ENCODE measurements at regions not wholly inside any gene's neighbourhood (a gene's known extent, or its start where the extent isn't known, plus 50 kb on each side); places are given as distances from the start of the nearest gene placed in this dataset.
A peak's percentile ranks its signal among the peaks of the same experiment; 100 is the strongest.

DNA sequence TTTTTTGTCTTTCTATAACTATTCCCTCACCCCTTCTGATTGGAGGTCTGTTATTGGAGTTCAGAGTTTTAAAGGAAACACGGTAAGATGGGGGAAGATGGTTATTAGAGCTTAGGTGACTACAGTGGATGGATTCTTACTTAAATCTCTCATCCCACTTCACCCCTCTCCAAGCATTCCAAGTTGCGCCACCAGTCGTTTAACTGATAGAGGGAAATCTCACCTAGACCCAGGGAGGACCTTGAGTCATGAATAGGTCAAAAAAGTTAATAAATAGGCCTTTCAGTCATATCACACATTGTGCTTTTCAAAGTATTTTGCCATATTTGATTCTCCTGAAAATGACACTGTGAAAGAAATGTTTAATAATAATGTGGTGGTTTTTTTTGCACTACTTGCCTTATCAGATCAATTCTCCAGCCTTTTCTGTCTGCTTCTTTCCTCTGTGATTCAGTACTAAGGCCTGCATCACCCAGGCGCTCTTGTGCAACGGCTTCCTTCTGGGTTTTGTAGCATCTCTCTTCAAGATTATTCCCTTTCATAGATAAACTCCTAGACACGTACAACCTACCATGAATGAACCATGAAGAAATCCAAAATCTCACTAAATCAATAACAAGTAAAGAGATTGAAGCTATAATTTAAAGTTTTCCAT is 100.4 kb upstream of the TGFBR2 start:
- whole genome bisulfite sequencing, 2 donors = 94% methylated on average over 6 of the region's 6 CpGs

DNA sequence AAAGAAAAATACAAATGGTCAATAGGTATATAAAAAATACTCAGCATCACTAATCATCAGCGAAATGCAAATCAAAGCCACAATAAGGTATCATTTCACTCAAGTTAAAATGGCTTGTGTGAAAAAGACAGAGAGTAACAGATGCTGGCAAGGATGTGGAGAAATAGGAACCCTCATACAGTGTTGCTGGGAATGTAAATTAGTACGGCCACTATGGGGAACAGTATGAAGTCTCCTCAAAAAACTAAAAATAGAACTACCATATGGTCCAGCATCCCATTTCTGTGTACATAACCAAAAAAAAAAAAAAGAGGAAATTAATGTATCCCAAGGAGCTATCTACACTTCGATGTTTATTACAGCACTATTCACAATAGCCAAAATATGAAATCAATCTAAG is 98.1 kb upstream of the TGFBR2 start:
- H3K27ac ChIP-seq (ENCODE audit: low read depth in 1 of 2, low read length in 2 of 2) = no peak overlapping the region
- DNase-seq (no peak), ATAC-seq (ENCODE audit: low FRiP score) (no peak)
- WGBS, 2 donors = 92 to 95% methylated on average over 3 of the region's 3 CpGs
- H3K27me3 ChIP-seq (ENCODE audit: control insufficient read depth in 1 of 2, insufficient read depth in 2 of 2, low read length in 1 of 2) = no peaks in the 10 kb centered on the region
- no peaks in the 10 kb centered on the region for H3K9me3 ChIP-seq (ENCODE audit: control insufficient read depth, low read length)
- intact Hi-C loops (cut with DNase I) = no loop called here
- H3K36me3 ChIP-seq (ENCODE audit: control insufficient read depth in 1 of 2, insufficient read depth in 2 of 2, low read length in 1 of 2) = no peaks in the 10 kb centered on the region
- peaks cover 0 to 7% of the 10 kb centered on the region in 2 donors for H3K4me1 ChIP-seq (ENCODE audit: control insufficient read depth in 1 of 2, insufficient read depth in 2 of 2, low read length in 2 of 2)
- no peak overlapping the region for H3K4me3 ChIP-seq (ENCODE audit: low read length in 2 of 2)

More for the DNA sequence above, 100.4 kb upstream of the TGFBR2 start:
- Histone ChIP-seq H3K27ac (ENCODE audit: low read depth in 1 of 2, low read length in 2 of 2) (no peak overlapping the region), H3K4me1 (ENCODE audit: control insufficient read depth in 1 of 2, insufficient read depth in 2 of 2, low read length in 2 of 2) (no peaks in the 10 kb centered on the region), H3K36me3 (ENCODE audit: control insufficient read depth in 1 of 2, insufficient read depth in 2 of 2, low read length in 1 of 2) (no peaks in the 10 kb centered on the region), H3K27me3 (ENCODE audit: control insufficient read depth in 1 of 2, insufficient read depth in 2 of 2, low read length in 1 of 2) (no peaks in the 10 kb centered on the region), H3K9me3 (ENCODE audit: control insufficient read depth, low read length) (no peaks in the 10 kb centered on the region), H3K4me3 (ENCODE audit: low read length in 2 of 2) (no peak overlapping the region)
- intact Hi-C loops (cut with DNase I) = no loop called here
- ATAC-seq (ENCODE audit: low FRiP score) (no peak), DNase-seq (no peak)

DNA sequence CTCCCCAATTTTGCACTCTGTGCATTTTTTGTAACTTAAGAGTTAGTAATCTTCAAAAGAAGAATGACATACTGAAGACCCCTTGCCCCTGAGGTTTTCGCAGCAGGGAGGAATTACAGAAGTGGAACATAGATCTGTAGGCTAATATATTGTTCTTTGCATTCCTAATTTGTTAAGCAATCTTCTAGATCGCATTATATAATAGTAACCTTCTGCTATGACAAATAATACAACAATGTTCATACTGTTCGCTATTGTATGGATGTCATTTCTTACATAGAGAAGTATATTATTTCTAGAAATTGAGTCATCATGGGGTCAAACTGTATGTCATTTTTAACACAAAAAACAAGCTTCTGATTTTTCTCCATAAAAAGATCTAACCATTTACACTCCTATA is 95.8 kb upstream of the TGFBR2 start:
- Histone ChIP-seq H3K27me3 (ENCODE audit: control insufficient read depth in 1 of 2, insufficient read depth in 2 of 2, low read length in 1 of 2) (no peaks in the 10 kb centered on the region), H3K9me3 (ENCODE audit: control insufficient read depth, low read length) (no peaks in the 10 kb centered on the region), H3K27ac (ENCODE audit: low read depth in 1 of 2, low read length in 2 of 2) (no peak overlapping the region), H3K4me1 (ENCODE audit: control insufficient read depth in 1 of 2, insufficient read depth in 2 of 2, low read length in 2 of 2) (peaks cover 0 to 7% of the 10 kb centered on the region in 2 donors), H3K36me3 (ENCODE audit: control insufficient read depth in 1 of 2, insufficient read depth in 2 of 2, low read length in 1 of 2) (no peaks in the 10 kb centered on the region), H3K4me3 (ENCODE audit: low read length in 2 of 2) (no peak overlapping the region)
- no peak for DNase-seq
- intact Hi-C loops (cut with DNase I) = no loop called here
- ATAC-seq (ENCODE audit: low FRiP score) = no peak
- 96% methylated on average over 3 of the region's 3 CpGs for WGBS, 2 donors

DNA sequence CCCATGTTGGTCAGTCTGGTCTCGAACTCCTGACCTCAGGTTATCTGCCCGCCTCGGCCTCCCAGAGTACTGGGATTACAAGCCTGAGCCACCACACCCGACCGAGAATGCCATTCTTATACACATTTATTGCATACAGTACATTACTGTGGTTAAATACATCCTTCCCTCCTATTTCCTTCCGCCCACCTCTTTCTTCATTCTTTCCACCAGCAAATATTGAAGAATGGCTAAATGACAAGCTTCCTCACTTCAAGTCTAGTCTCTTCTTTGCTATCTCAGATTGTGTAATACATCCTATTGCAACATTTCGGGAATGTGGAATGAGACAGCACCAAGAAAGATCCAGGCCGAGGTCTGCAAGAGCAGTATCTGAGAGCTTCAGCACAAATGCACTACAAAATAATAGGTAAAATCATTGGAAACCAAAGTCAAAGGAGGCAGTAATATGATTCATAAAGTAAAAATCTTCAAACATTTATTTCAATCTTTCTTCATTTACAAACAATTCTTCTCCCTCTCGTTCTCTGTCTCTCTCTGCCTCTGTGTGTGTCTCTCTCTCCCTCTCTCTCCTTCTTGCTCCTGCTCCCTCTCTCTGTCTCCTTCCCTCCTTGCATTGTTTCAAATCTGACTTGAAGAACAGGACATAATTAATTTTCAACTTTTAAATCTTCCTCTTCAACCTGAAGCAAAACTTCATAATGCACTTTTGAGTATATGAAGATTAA is 94.7 kb upstream of the TGFBR2 start:
- 69 to 76% methylated on average over 9 of the region's 9 CpGs for WGBS, 2 donors
- H3K9me3 ChIP-seq (ENCODE audit: control insufficient read depth, low read length) = no peaks in the 10 kb centered on the region
- peaks cover 5 to 7% of the 10 kb centered on the region in 2 donors for H3K4me1 ChIP-seq (ENCODE audit: control insufficient read depth in 1 of 2, insufficient read depth in 2 of 2, low read length in 2 of 2)
- ATAC-seq (ENCODE audit: low FRiP score) = peak; percentile 86
- peak overlapping the region in 1 of 2 donors; percentile 33 for H3K27ac ChIP-seq (ENCODE audit: low read depth in 1 of 2, low read length in 2 of 2)
- intact Hi-C loops (cut with DNase I) = no loop called here
- no peak overlapping the region for H3K4me3 ChIP-seq (ENCODE audit: low read length in 2 of 2)
- no peak for DNase-seq
- no peaks in the 10 kb centered on the region for H3K36me3 ChIP-seq (ENCODE audit: control insufficient read depth in 1 of 2, insufficient read depth in 2 of 2, low read length in 1 of 2)
- H3K27me3 ChIP-seq (ENCODE audit: control insufficient read depth in 1 of 2, insufficient read depth in 2 of 2, low read length in 1 of 2) = no peaks in the 10 kb centered on the region

DNA sequence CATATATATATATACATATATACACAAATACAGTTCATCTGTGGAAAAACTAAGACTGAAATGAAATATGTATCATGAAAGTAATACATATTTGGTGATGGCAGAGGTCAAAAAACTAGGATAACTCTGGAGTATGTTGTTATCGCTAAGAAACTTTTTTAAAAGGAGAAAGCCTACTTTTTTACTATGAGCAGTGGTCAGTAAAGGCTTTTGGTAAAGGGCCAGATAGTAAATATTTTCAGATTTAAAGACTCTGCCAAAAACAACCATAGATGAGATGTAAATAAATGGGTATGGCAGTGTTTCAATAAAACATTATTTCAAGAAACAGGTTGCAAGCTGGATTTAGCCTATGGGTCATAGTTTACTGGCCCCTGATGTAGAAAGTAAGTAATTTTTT is 93.8 kb upstream of the TGFBR2 start:
- Histone ChIP-seq H3K27ac (ENCODE audit: low read depth in 1 of 2, low read length in 2 of 2) (peak overlapping the region in 1 of 2 donors; percentile 75), H3K4me3 (ENCODE audit: low read length in 2 of 2) (no peak overlapping the region), H3K4me1 (ENCODE audit: control insufficient read depth in 1 of 2, insufficient read depth in 2 of 2, low read length in 2 of 2) (peaks cover 7 to 9% of the 10 kb centered on the region in 2 donors), H3K36me3 (ENCODE audit: control insufficient read depth in 1 of 2, insufficient read depth in 2 of 2, low read length in 1 of 2) (no peaks in the 10 kb centered on the region), H3K9me3 (ENCODE audit: control insufficient read depth, low read length) (no peaks in the 10 kb centered on the region), H3K27me3 (ENCODE audit: control insufficient read depth in 1 of 2, insufficient read depth in 2 of 2, low read length in 1 of 2) (no peaks in the 10 kb centered on the region)
- ATAC-seq (ENCODE audit: low FRiP score) (no peak), DNase-seq (no peak)
- intact Hi-C loops (cut with DNase I) = no loop called here
- 4 to 13% methylated on average over 1 of the region's 1 CpG for WGBS, 2 donors

DNA sequence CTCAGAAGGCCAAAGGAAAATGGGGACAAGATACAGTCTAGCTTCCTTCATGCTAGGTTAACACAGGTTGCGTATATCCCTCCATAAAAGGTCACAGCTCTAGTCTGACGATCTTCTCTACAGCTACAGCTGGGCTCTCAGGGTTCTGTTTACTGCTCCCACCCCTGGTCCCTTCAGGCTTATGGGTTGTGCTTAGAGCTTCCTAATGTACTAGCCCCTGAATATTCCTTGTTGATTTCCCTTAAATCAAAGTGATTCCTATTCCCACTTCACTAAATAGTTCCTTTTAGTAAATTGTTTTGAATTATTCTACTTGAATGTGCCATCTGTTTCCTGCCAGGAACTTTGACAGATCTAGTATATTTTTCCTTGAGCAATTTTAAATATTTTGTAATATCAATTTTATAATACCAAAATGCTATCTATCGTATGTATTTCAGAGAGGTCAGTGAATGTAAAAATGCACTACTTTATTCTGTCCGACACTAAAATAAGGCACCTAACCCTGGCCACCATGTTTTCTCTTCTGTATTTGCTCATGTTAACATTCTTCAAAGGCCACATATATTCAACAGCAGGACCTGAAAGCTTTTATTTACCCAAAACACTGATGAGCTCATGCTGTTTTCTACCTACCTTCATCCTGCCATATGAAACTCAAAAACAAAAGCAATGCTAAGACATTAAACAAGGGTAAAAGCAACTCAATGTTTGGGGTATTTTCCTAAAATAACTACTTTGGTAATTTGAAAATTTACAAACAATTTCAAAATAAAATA is 92.8 kb upstream of the TGFBR2 start:
- H3K9me3 ChIP-seq (ENCODE audit: control insufficient read depth, low read length) = no peaks in the 10 kb centered on the region
- intact Hi-C loops (cut with DNase I) = no loop called here
- no peaks in the 10 kb centered on the region for H3K27me3 ChIP-seq (ENCODE audit: control insufficient read depth in 1 of 2, insufficient read depth in 2 of 2, low read length in 1 of 2)
- WGBS, 2 donors = 87 to 88% methylated on average over 4 of the region's 4 CpGs
- H3K4me3 ChIP-seq (ENCODE audit: low read length in 2 of 2) = no peak overlapping the region
- H3K27ac ChIP-seq (ENCODE audit: low read depth in 1 of 2, low read length in 2 of 2) = peak overlapping the region; percentile 29 to 47
- peaks cover 7 to 10% of the 10 kb centered on the region in 2 donors for H3K4me1 ChIP-seq (ENCODE audit: control insufficient read depth in 1 of 2, insufficient read depth in 2 of 2, low read length in 2 of 2)
- ATAC-seq (ENCODE audit: low FRiP score) = no peak
- DNase-seq = no peak
- H3K36me3 ChIP-seq (ENCODE audit: control insufficient read depth in 1 of 2, insufficient read depth in 2 of 2, low read length in 1 of 2) = no peaks in the 10 kb centered on the region

DNA sequence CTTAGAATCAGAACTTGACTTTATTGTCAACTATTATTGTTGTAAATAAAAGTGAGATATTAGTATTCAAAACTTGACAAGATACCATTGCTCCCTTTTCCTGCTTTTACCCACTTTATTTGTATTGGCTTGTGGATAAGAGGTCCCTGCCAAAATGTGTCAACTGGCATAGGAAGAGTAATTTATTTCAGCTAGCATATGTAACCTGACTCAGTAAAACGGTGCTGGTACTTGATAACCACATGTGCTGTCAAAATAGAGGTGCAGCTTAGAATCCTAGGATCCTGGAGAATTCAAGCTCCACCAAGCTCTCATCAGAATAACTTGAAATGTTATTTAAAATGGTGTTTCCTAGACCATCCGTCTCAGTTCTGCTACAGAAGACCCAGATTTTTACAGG is 90.2 kb upstream of the TGFBR2 start:
- H3K9me3 ChIP-seq (ENCODE audit: control insufficient read depth, low read length) = no peaks in the 10 kb centered on the region
- intact Hi-C loops (cut with DNase I) = loop anchor here (5.0 kb wide), 4 partner anchors 74 to 176 kb away; partner anchors contain the start of gene TGFBR2 (in 1 of the 2)
- peak overlapping the region in 1 of 2 donors; percentile 14 for H3K27ac ChIP-seq (ENCODE audit: low read depth in 1 of 2, low read length in 2 of 2)
- DNase-seq (no peak), ATAC-seq (ENCODE audit: low FRiP score) (no peak)
- H3K4me3 ChIP-seq (ENCODE audit: low read length in 2 of 2) = no peak overlapping the region
- 23 to 27% methylated on average over 2 of the region's 2 CpGs for WGBS, 2 donors
- no peaks in the 10 kb centered on the region for H3K27me3 ChIP-seq (ENCODE audit: control insufficient read depth in 1 of 2, insufficient read depth in 2 of 2, low read length in 1 of 2)
- H3K4me1 ChIP-seq (ENCODE audit: control insufficient read depth in 1 of 2, insufficient read depth in 2 of 2, low read length in 2 of 2) = peaks cover 7 to 17% of the 10 kb centered on the region in 2 donors
- no peaks in the 10 kb centered on the region for H3K36me3 ChIP-seq (ENCODE audit: control insufficient read depth in 1 of 2, insufficient read depth in 2 of 2, low read length in 1 of 2)

DNA sequence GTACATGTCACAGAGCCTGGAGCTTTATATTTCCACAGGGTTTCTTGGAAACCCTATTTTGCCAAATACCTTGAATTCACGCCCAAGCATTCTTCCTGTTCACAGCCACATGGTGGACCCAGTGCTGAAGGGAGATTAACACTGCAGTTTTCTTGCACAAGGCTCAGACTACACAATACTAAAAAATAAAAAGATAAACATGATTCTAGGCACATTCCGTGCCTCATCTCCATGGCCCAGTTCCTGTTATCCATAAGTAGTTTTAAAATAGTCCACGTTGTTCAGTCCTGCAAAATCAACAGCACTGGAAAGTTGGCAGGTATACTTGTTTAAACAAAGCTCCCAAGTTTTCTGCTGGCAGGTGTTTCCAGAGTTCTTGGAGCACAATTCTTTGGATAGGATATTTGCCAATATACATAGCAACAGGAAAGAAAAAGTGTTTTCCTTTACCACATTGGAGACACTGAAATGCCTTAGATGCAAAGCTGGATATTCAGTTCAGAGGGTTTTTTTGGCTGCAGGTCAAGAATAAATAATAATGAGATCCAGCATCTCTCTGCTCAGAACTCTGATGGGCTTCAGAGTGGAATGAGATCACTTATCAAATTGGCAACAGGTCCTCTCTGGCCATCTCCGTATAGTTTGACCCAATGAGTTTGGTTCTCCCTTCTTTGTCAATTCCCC is 88.1 kb upstream of the TGFBR2 start:
- 5% methylated on average over 4 of the region's 4 CpGs for WGBS, 2 donors
- ATAC-seq (ENCODE audit: low FRiP score) (peak; percentile 92), DNase-seq (peak in 1 of 2 donors; percentile 56)
- Histone ChIP-seq H3K27me3 (ENCODE audit: control insufficient read depth in 1 of 2, insufficient read depth in 2 of 2, low read length in 1 of 2) (no peaks in the 10 kb centered on the region), H3K4me3 (ENCODE audit: low read length in 2 of 2) (no peak overlapping the region), H3K9me3 (ENCODE audit: control insufficient read depth, low read length) (no peaks in the 10 kb centered on the region), H3K36me3 (ENCODE audit: control insufficient read depth in 1 of 2, insufficient read depth in 2 of 2, low read length in 1 of 2) (no peaks in the 10 kb centered on the region), H3K27ac (ENCODE audit: low read depth in 1 of 2, low read length in 2 of 2) (peak overlapping the region; percentile 67 to 80), H3K4me1 (ENCODE audit: control insufficient read depth in 1 of 2, insufficient read depth in 2 of 2, low read length in 2 of 2) (peaks cover 2 to 20% of the 10 kb centered on the region in 2 donors)
- intact Hi-C loops (cut with DNase I) = loop anchor here (2.0 to 5.0 kb wide), 5 partner anchors 76 to 232 kb away; partner anchors contain the start of gene TGFBR2 (in 1 of the 2)

Measured in aorta (tissue), 5 donors.